HUES64 (cell line): ENCODE measurements at regions not wholly inside any gene's neighbourhood (a gene's known extent, or its start where the extent isn't known, plus 50 kb on each side); places are given as distances from the start of the nearest gene placed in this dataset.

Experiments
- H3K27ac ChIP-seq: 2 replicates; pipeline ENCODE4 v1.7.0; 2013; ENCODE audit warnings: low read depth, low read length, inconsistent platforms
- H3K27me3 ChIP-seq: 2 replicates; pipeline ENCODE4 v1.6.1; 2013; ENCODE audit warnings: mild to moderate bottlenecking, low read length; ENCODE audit not compliant: insufficient read depth
- H3K36me3 ChIP-seq: 2 replicates; pipeline ENCODE4 v1.6.1; 2013; ENCODE audit warnings: mild to moderate bottlenecking, low read length; ENCODE audit not compliant: insufficient read depth
- H3K4me1 ChIP-seq: 2 replicates; pipeline ENCODE4 v1.6.1; 2013; ENCODE audit warnings: mild to moderate bottlenecking, low read length, moderate library complexity; ENCODE audit not compliant: insufficient read depth
- H3K4me3 ChIP-seq: 2 replicates; pipeline ENCODE4 v1.5.1; 2013; ENCODE audit warnings: mild to moderate bottlenecking, low read length, moderate library complexity
- H3K9ac ChIP-seq: 2 replicates; pipeline ENCODE4 v1.6.1; 2013; ENCODE audit warnings: mild to moderate bottlenecking, low read depth, low read length
- H3K9me3 ChIP-seq: 2 replicates; pipeline ENCODE4 v1.6.1; 2013; ENCODE audit warnings: low read depth, low read length; ENCODE audit not compliant: insufficient read depth
- WGBS: fragments of 150-250, 120-280 bp; methylation state at CpG from one replicate; pipeline ENCODE4 v1.1.7; 2013; ENCODE audit warnings: missing lambda C conversion rate; 5-methylcytosine and 5-hydroxymethylcytosine counted together

- Histone ChIP-seq H3K4me1 (peaks cover 12% of the 10 kb centered on the region; the same call in 1 of the 2 replicates), H3K36me3 (no peaks in the 10 kb centered on the region), H3K9ac (no peak overlapping the region), H3K9me3 (no peaks in the 10 kb centered on the region), H3K27ac (no peak overlapping the region), H3K27me3 (no peaks in the 10 kb centered on the region), H3K4me3 (no peak overlapping the region)
- WGBS, result 93% methylated on average over 1 of the region's 2 CpGs
These were observed 349.9 kb downstream of the SH3GL2 start for GRCh38 chr9:17928768-17929167.

- H3K4me1 ChIP-seq, result peaks cover 12% of the 10 kb centered on the region; the same call in 1 of the 2 replicates
- 84% methylated on average over 2 of the region's 2 CpGs for WGBS
- H3K4me3 ChIP-seq, result no peak overlapping the region
- no peaks in the 10 kb centered on the region for H3K27me3 ChIP-seq
- H3K9me3 ChIP-seq, result no peaks in the 10 kb centered on the region
- H3K9ac ChIP-seq, result no peak overlapping the region
- H3K27ac ChIP-seq, result no peak overlapping the region
- no peaks in the 10 kb centered on the region for H3K36me3 ChIP-seq
These were observed 350.6 kb downstream of the SH3GL2 start for GRCh38 chr9:17929506-17929905.

- WGBS, result 92% methylated on average over 4 of the region's 5 CpGs
- Histone ChIP-seq H3K9ac (no peak overlapping the region), H3K36me3 (no peaks in the 10 kb centered on the region), H3K4me3 (no peak overlapping the region), H3K27me3 (no peaks in the 10 kb centered on the region), H3K27ac (no peak overlapping the region), H3K9me3 (no peaks in the 10 kb centered on the region), H3K4me1 (peaks cover 12% of the 10 kb centered on the region; the same call in 1 of the 2 replicates)
These were observed 351.2 kb downstream of the SH3GL2 start for GRCh38 chr9:17930071-17930470.

- Histone ChIP-seq H3K4me3 (no peak overlapping the region), H3K36me3 (no peaks in the 10 kb centered on the region), H3K4me1 (peaks cover 5% of the 10 kb centered on the region; the same call in 1 of the 2 replicates), H3K27ac (no peak overlapping the region), H3K27me3 (no peaks in the 10 kb centered on the region), H3K9ac (no peak overlapping the region), H3K9me3 (no peaks in the 10 kb centered on the region)
- WGBS, result 94% methylated on average over 7 of the region's 7 CpGs
These were observed 357.5 kb downstream of the SH3GL2 start for GRCh38 chr9:17936365-17936764.

- no peaks in the 10 kb centered on the region for H3K36me3 ChIP-seq
- 91% methylated on average over 8 of the region's 8 CpGs for WGBS
- no peak overlapping the region for H3K9ac ChIP-seq
- no peaks in the 10 kb centered on the region for H3K27me3 ChIP-seq
- H3K27ac ChIP-seq, result no peak overlapping the region
- H3K9me3 ChIP-seq, result no peaks in the 10 kb centered on the region
- no peak overlapping the region for H3K4me3 ChIP-seq
- H3K4me1 ChIP-seq, result no peaks in the 10 kb centered on the region
These were observed 359.3 kb downstream of the SH3GL2 start for GRCh38 chr9:17938035-17938655.

GRCh38 chr9:17942498-17942897 is 363.6 kb downstream of the SH3GL2 start:
- no peaks in the 10 kb centered on the region for H3K36me3 ChIP-seq
- WGBS, result 97% methylated on average over 1 of the region's 1 CpG
- no peaks in the 10 kb centered on the region for H3K27me3 ChIP-seq
- H3K27ac ChIP-seq, result no peak overlapping the region
- no peaks in the 10 kb centered on the region for H3K4me1 ChIP-seq
- no peaks in the 10 kb centered on the region for H3K9me3 ChIP-seq
- H3K9ac ChIP-seq, result no peak overlapping the region
- H3K4me3 ChIP-seq, result no peak overlapping the region

GRCh38 chr9:17955409-17955808 is 376.5 kb downstream of the SH3GL2 start:
- Histone ChIP-seq H3K4me1 (no peaks in the 10 kb centered on the region), H3K27ac (no peak overlapping the region), H3K9me3 (no peaks in the 10 kb centered on the region), H3K9ac (no peak overlapping the region), H3K36me3 (no peaks in the 10 kb centered on the region), H3K27me3 (no peaks in the 10 kb centered on the region), H3K4me3 (no peak overlapping the region)
- WGBS, result 94% methylated on average over 2 of the region's 2 CpGs

- WGBS, result no CpG with 5 or more reads among the region's 2 CpGs
These were observed 379.5 kb downstream of the SH3GL2 start for GRCh38 chr9:17958363-17958762.

GRCh38 chr9:17962747-17963146 is 383.9 kb downstream of the SH3GL2 start:
- no peak overlapping the region for H3K4me3 ChIP-seq
- H3K9me3 ChIP-seq, result no peaks in the 10 kb centered on the region
- H3K4me1 ChIP-seq, result no peaks in the 10 kb centered on the region; the same call in 1 of the 2 replicates
- H3K36me3 ChIP-seq, result no peaks in the 10 kb centered on the region
- WGBS, result 75% methylated on average over 3 of the region's 3 CpGs
- no peak overlapping the region for H3K9ac ChIP-seq
- H3K27ac ChIP-seq, result no peak overlapping the region
- no peaks in the 10 kb centered on the region for H3K27me3 ChIP-seq

More at GRCh38 chr9:17958363-17958762, 379.5 kb downstream of the SH3GL2 start:
- Histone ChIP-seq H3K36me3 (no peaks in the 10 kb centered on the region), H3K4me3 (no peak overlapping the region), H3K4me1 (no peaks in the 10 kb centered on the region; the same call in 1 of the 2 replicates), H3K27ac (no peak overlapping the region), H3K27me3 (no peaks in the 10 kb centered on the region), H3K9me3 (no peaks in the 10 kb centered on the region), H3K9ac (no peak overlapping the region)

GRCh38 chr9:17963498-17963897 is 384.6 kb downstream of the SH3GL2 start:
- Histone ChIP-seq H3K27ac (no peak overlapping the region), H3K4me3 (no peak overlapping the region), H3K4me1 (no peaks in the 10 kb centered on the region; the same call in 1 of the 2 replicates), H3K9me3 (no peaks in the 10 kb centered on the region), H3K27me3 (no peaks in the 10 kb centered on the region), H3K36me3 (no peaks in the 10 kb centered on the region), H3K9ac (no peak overlapping the region)
- 87% methylated on average over 5 of the region's 5 CpGs for WGBS

GRCh38 chr9:17967731-17968130 is 388.9 kb downstream of the SH3GL2 start:
- 77% methylated on average over 3 of the region's 3 CpGs for WGBS

GRCh38 chr9:17969232-17969631 is 390.4 kb downstream of the SH3GL2 start:
- no peak overlapping the region for H3K27ac ChIP-seq
- H3K27me3 ChIP-seq, result no peaks in the 10 kb centered on the region
- no CpG with 5 or more reads among the region's 1 CpG for WGBS
- H3K4me3 ChIP-seq, result no peak overlapping the region
- no peaks in the 10 kb centered on the region for H3K36me3 ChIP-seq
- H3K9me3 ChIP-seq, result no peaks in the 10 kb centered on the region
- H3K9ac ChIP-seq, result no peak overlapping the region
- no peaks in the 10 kb centered on the region for H3K4me1 ChIP-seq

More at GRCh38 chr9:17967731-17968130, 388.9 kb downstream of the SH3GL2 start:
- no peak overlapping the region for H3K27ac ChIP-seq
- H3K4me3 ChIP-seq, result no peak overlapping the region
- no peaks in the 10 kb centered on the region; the same call in 1 of the 2 replicates for H3K4me1 ChIP-seq
- no peaks in the 10 kb centered on the region for H3K36me3 ChIP-seq
- no peaks in the 10 kb centered on the region for H3K9me3 ChIP-seq
- no peak overlapping the region for H3K9ac ChIP-seq
- no peaks in the 10 kb centered on the region for H3K27me3 ChIP-seq
